ENCODE measurements at regions not wholly inside any gene's neighbourhood (a gene's known extent, or its start where the extent isn't known, plus 50 kb on each side); places are given as distances from the start of the nearest gene placed in this dataset.

GRCh38 chr10:44589944-44590449 lies 205.1 kb upstream of the CXCL12 start:
- H3K9me3 ChIP-seq = no peaks in the 10 kb centered on the region
- H3K4me3 ChIP-seq = no peak overlapping the region
- TF ChIP-seq CTCF (IDR thresholded peaks at IDR 0.05) = no peak
- ATAC-seq (no peak), DNase-seq (no peak)
- no peaks in the 10 kb centered on the region for H3K4me1 ChIP-seq (ENCODE audit: low read depth)
- no peaks in the 10 kb centered on the region for H3K36me3 ChIP-seq (ENCODE audit: low read depth)
- intact Hi-C loops (cut with DNase I, micrococcal nuclease) = no loop called here

- H3K4me3 ChIP-seq = no peak overlapping the region
- intact Hi-C loops (cut with DNase I, micrococcal nuclease) = no loop called here
- no peaks in the 10 kb centered on the region for H3K36me3 ChIP-seq (ENCODE audit: low read depth)
- no peak for ATAC-seq
- no peak for TF ChIP-seq CTCF (IDR thresholded peaks at IDR 0.05)
- DNase-seq = no peak
- H3K4me1 ChIP-seq (ENCODE audit: low read depth) = no peaks in the 10 kb centered on the region
- no peaks in the 10 kb centered on the region for H3K9me3 ChIP-seq
These were observed 207.0 kb upstream of the CXCL12 start for GRCh38 chr10:44591911-44592310.

- ATAC-seq (no peak), DNase-seq (no peak)
- Histone ChIP-seq H3K9me3 (no peaks in the 10 kb centered on the region), H3K4me1 (ENCODE audit: low read depth) (no peaks in the 10 kb centered on the region), H3K36me3 (ENCODE audit: low read depth) (no peaks in the 10 kb centered on the region), H3K4me3 (no peak overlapping the region)
- TF ChIP-seq CTCF (IDR thresholded peaks at IDR 0.05) = no peak
- intact Hi-C loops (cut with DNase I, micrococcal nuclease) = no loop called here
These were observed 209.1 kb upstream of the CXCL12 start for GRCh38 chr10:44593952-44594351.

GRCh38 chr10:44607116-44607515 lies 222.2 kb upstream of the CXCL12 start:
- no peak for TF ChIP-seq CTCF (IDR thresholded peaks at IDR 0.05)
- ATAC-seq = no peak
- Histone ChIP-seq H3K9me3 (no peaks in the 10 kb centered on the region), H3K4me1 (ENCODE audit: low read depth) (no peaks in the 10 kb centered on the region), H3K4me3 (no peak overlapping the region), H3K36me3 (ENCODE audit: low read depth) (no peaks in the 10 kb centered on the region)
- intact Hi-C loops (cut with DNase I, micrococcal nuclease) = no loop called here
- no peak for DNase-seq

- intact Hi-C loops (cut with DNase I, micrococcal nuclease) = no loop called here
- Histone ChIP-seq H3K9me3 (no peaks in the 10 kb centered on the region), H3K4me1 (ENCODE audit: low read depth) (no peaks in the 10 kb centered on the region), H3K36me3 (ENCODE audit: low read depth) (peaks cover 3% of the 10 kb centered on the region), H3K4me3 (no peak overlapping the region)
- ATAC-seq (no peak), DNase-seq (no peak)
- no peak for TF ChIP-seq CTCF (IDR thresholded peaks at IDR 0.05)
These were observed 234.0 kb upstream of the CXCL12 start for GRCh38 chr10:44618910-44619309.

- no peak for TF ChIP-seq CTCF (IDR thresholded peaks at IDR 0.05)
- no peak overlapping the region for H3K4me3 ChIP-seq
- H3K9me3 ChIP-seq = no peaks in the 10 kb centered on the region
These were observed 234.6 kb upstream of the CXCL12 start for GRCh38 chr10:44619521-44619920.

More at GRCh38 chr10:44619521-44619920, 234.6 kb upstream of the CXCL12 start:
- ATAC-seq = no peak
- DNase-seq = no peak
- intact Hi-C loops (cut with DNase I, micrococcal nuclease) = no loop called here
- H3K4me1 ChIP-seq (ENCODE audit: low read depth) = no peaks in the 10 kb centered on the region
- peaks cover 3% of the 10 kb centered on the region for H3K36me3 ChIP-seq (ENCODE audit: low read depth)

All from mucosa of descending colon (tissue), 3 donors.